Glomerular visceral epithelial cell (primary cell): ENCODE measurements at regions not wholly inside any gene's neighbourhood (a gene's known extent, or its start where the extent isn't known, plus 50 kb on each side); places are given as distances from the start of the nearest gene placed in this dataset.
"Not testable (repeated sequence)": the region's sequence is repeated elsewhere in the genome, so short reads cannot be mapped to it uniquely, and the experiment has no call there.

Experiments used
- DNase-seq: peaks from one replicate; pipeline ENCODE4 v3.0.0-alpha.2; 2016; ENCODE audit errors: extremely low spot score

GRCh38 chr16:64730261-64730660 lies 391.6 kb downstream of the CDH11 start:
- DNase-seq, result no peak

- DNase-seq, result no peak
These were observed 397.5 kb downstream of the CDH11 start for GRCh38 chr16:64724339-64724738.

- no peak for DNase-seq
These were observed 403.4 kb downstream of the CDH11 start for GRCh38 chr16:64718486-64718885.

GRCh38 chr16:64717871-64718270 lies 404.0 kb downstream of the CDH11 start:
- no peak for DNase-seq

- DNase-seq, result no peak
These were observed 406.2 kb downstream of the CDH11 start for GRCh38 chr16:64715624-64716023.

GRCh38 chr16:64712026-64712425 lies 409.8 kb downstream of the CDH11 start:
- no peak for DNase-seq

- no peak for DNase-seq
These were observed 410.3 kb downstream of the CDH11 start for GRCh38 chr16:64711596-64711995.

GRCh38 chr16:64711026-64711425 lies 410.8 kb downstream of the CDH11 start:
- peak; percentile 46 for DNase-seq

- DNase-seq, result no peak
These were observed 416.4 kb downstream of the CDH11 start for GRCh38 chr16:64705443-64705842.

GRCh38 chr16:64704386-64704785 lies 417.5 kb downstream of the CDH11 start:
- no peak for DNase-seq

- DNase-seq, result no peak
These were observed 419.4 kb downstream of the CDH11 start for GRCh38 chr16:64702415-64702814.

GRCh38 chr16:64700628-64701027 lies 421.2 kb downstream of the CDH11 start:
- no peak for DNase-seq

GRCh38 chr16:64696866-64697265 lies 425.0 kb downstream of the CDH11 start:
- DNase-seq, result no peak

- no peak for DNase-seq
These were observed 426.2 kb downstream of the CDH11 start for GRCh38 chr16:64695684-64696083.

- DNase-seq, result no peak
These were observed 427.9 kb downstream of the CDH11 start for GRCh38 chr16:64693946-64694345.

- DNase-seq, result no peak
These were observed 434.1 kb downstream of the CDH11 start for GRCh38 chr16:64687786-64688185.

GRCh38 chr16:64687123-64687522 lies 434.7 kb downstream of the CDH11 start:
- DNase-seq, result no peak

GRCh38 chr16:64679976-64680690 lies 441.7 kb downstream of the CDH11 start:
- DNase-seq, result no peak

- DNase-seq, result no peak
These were observed 452.3 kb downstream of the CDH11 start for GRCh38 chr16:64669573-64669972.

- DNase-seq, result no peak
These were observed 454.5 kb downstream of the CDH11 start for GRCh38 chr16:64667334-64667877.

- not testable (repeated sequence) for DNase-seq
These were observed 459.6 kb downstream of the CDH11 start for GRCh38 chr16:64662312-64662711.

- DNase-seq, result no peak
These were observed 462.0 kb downstream of the CDH11 start for GRCh38 chr16:64659866-64660265.

- peak; percentile 11 for DNase-seq
These were observed 464.4 kb downstream of the CDH11 start for GRCh38 chr16:64657316-64658011.
